SU-DHL-6 (cell line): ENCODE measurements at regions not wholly inside any gene's neighbourhood (a gene's known extent, or its start where the extent isn't known, plus 50 kb on each side); places are given as distances from the start of the nearest gene placed in this dataset.
"Not testable (repeated sequence)": the region's sequence is repeated elsewhere in the genome, so short reads cannot be mapped to it uniquely, and the experiment has no call there.

Source experiments
- H2AFZ ChIP-seq: fragments of 200-600 bp; sonication (generic); 2 replicates; pipeline ENCODE4 v1.6.1; 2014; ENCODE audit warnings: low read depth, mild to moderate bottlenecking, moderate library complexity, mixed read lengths, antibody characterized with exemption, low read length; ENCODE audit not compliant: severe bottlenecking
- H3F3A ChIP-seq: fragments of 200-600 bp; shearing (Covaris generic); 2 replicates; pipeline ENCODE4 v1.6.0; 2016; ENCODE audit warnings: antibody characterized with exemption, mild to moderate bottlenecking; ENCODE audit not compliant: insufficient read depth
- H3K27ac ChIP-seq: fragments of 200-600 bp; sonication (generic); 2 replicates; pipeline ENCODE4 v1.5.1; 2016; ENCODE audit warnings: low read depth, mild to moderate bottlenecking, low read length, moderate library complexity, mixed read lengths
- H3K27me3 ChIP-seq: fragments of 200-600 bp; sonication (generic), shearing (Covaris generic); 2 replicates; pipeline ENCODE4 v1.6.0; 2014; ENCODE audit warnings: mild to moderate bottlenecking, low read length
- H3K36me3 ChIP-seq: fragments of 200-600 bp; sonication (generic); 2 replicates; pipeline ENCODE4 v1.6.1; 2014; ENCODE audit warnings: mild to moderate bottlenecking, low read length, mixed read lengths
- H3K4me2 ChIP-seq: fragments of 300-600, 200-600 bp; shearing (Covaris generic), sonication (generic); 2 replicates; pipeline ENCODE4 v1.6.0; 2014; ENCODE audit warnings: low read length, low read depth, mild to moderate bottlenecking; ENCODE audit not compliant: poor library complexity, severe bottlenecking
- H3K4me3 ChIP-seq: fragments of 200-600 bp; sonication (generic); 2 replicates; pipeline ENCODE4 v1.5.1; 2014; ENCODE audit warnings: antibody characterized with exemption, low read length, mild to moderate bottlenecking, mixed read lengths; ENCODE audit not compliant: insufficient read depth, poor library complexity, severe bottlenecking
- H3K79me2 ChIP-seq: fragments of 200-600 bp; sonication (generic); 2 replicates; pipeline ENCODE4 v1.6.1; 2014; ENCODE audit warnings: mild to moderate bottlenecking, low read length, moderate library complexity; ENCODE audit not compliant: insufficient read depth
- H3K9ac ChIP-seq: fragments of 200-600 bp; sonication (generic); 2 replicates; pipeline ENCODE4 v1.7.0; 2014; ENCODE audit warnings: mild to moderate bottlenecking, low read length
- H3K9me2 ChIP-seq: fragments of 200-600 bp; sonication (generic); replicated peaks from 2 replicates; pipeline ENCODE4 v1.6.1; 2014; ENCODE audit warnings: low read length; ENCODE audit not compliant: insufficient read depth
- H3K9me3 ChIP-seq: fragments of 200-600 bp; sonication (generic); 2 replicates; pipeline ENCODE4 v1.6.1; 2014; ENCODE audit warnings: low read length, mixed read lengths; ENCODE audit not compliant: insufficient read depth
- H4K20me1 ChIP-seq: fragments of 200-600 bp; sonication (generic); 2 replicates; pipeline ENCODE4 v1.6.1; 2014; ENCODE audit warnings: low read depth, mild to moderate bottlenecking, antibody characterized with exemption, low read length, moderate library complexity, mixed read lengths

DNA sequence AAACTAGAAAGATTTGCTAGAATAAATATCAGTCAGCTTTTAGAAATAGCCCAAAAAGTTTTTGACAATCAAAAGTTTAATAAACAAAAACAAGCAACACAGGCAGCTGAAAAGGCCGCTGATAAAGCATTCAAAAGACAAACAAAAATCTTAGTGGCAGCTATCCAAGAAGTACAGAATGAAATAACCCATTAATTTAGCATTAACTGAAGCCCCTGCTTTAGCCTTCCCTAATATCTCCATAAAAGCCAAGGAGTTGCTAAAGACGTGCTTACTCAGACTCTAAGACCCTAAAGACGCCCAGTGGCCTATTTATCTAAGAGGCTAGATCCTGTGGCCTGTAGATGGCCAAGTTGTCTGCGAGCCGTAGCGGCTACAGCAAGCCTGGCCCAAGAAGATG is 123.5 kb upstream of the DEFB108B start:
- H3K4me2 ChIP-seq, H3K9me3 ChIP-seq, H4K20me1 ChIP-seq, H3K27ac ChIP-seq, H3K79me2 ChIP-seq, H3K27me3 ChIP-seq, H3K9ac ChIP-seq, H2AFZ ChIP-seq, H3K4me3 ChIP-seq, H3K9me2 ChIP-seq, H3F3A ChIP-seq, H3K36me3 ChIP-seq: not testable (repeated sequence)

- H3K27ac ChIP-seq, H3K79me2 ChIP-seq, H3K9ac ChIP-seq, H3K4me3 ChIP-seq, H3K4me2 ChIP-seq, H3K9me3 ChIP-seq, H3F3A ChIP-seq, H2AFZ ChIP-seq, H3K27me3 ChIP-seq, H4K20me1 ChIP-seq, H3K36me3 ChIP-seq, H3K9me2 ChIP-seq: not testable (repeated sequence)
Measured at GRCh38 chr11:71710171-71710671, 122.8 kb upstream of the DEFB108B start.

GRCh38 chr11:71710701-71711385 is 122.2 kb upstream of the DEFB108B start:
- not testable (repeated sequence) for H3K27me3 ChIP-seq, H2AFZ ChIP-seq, H3K36me3 ChIP-seq, H3K4me2 ChIP-seq, H3K79me2 ChIP-seq, H3K9ac ChIP-seq, H3K9me3 ChIP-seq, H4K20me1 ChIP-seq, H3K27ac ChIP-seq, H3F3A ChIP-seq, H3K9me2 ChIP-seq, H3K4me3 ChIP-seq

- not testable (repeated sequence) for H3K4me3 ChIP-seq, H3K9me3 ChIP-seq, H3K27ac ChIP-seq, H3F3A ChIP-seq, H4K20me1 ChIP-seq, H3K27me3 ChIP-seq, H3K79me2 ChIP-seq, H3K36me3 ChIP-seq, H2AFZ ChIP-seq, H3K4me2 ChIP-seq, H3K9me2 ChIP-seq, H3K9ac ChIP-seq
Measured at GRCh38 chr11:71712350-71712749, 120.7 kb upstream of the DEFB108B start.

GRCh38 chr11:71712846-71713245 is 120.2 kb upstream of the DEFB108B start:
- not testable (repeated sequence) for H2AFZ ChIP-seq, H3K9me3 ChIP-seq, H4K20me1 ChIP-seq, H3K27me3 ChIP-seq, H3K27ac ChIP-seq, H3K9me2 ChIP-seq, H3K4me3 ChIP-seq, H3K79me2 ChIP-seq, H3F3A ChIP-seq, H3K4me2 ChIP-seq, H3K36me3 ChIP-seq, H3K9ac ChIP-seq

DNA sequence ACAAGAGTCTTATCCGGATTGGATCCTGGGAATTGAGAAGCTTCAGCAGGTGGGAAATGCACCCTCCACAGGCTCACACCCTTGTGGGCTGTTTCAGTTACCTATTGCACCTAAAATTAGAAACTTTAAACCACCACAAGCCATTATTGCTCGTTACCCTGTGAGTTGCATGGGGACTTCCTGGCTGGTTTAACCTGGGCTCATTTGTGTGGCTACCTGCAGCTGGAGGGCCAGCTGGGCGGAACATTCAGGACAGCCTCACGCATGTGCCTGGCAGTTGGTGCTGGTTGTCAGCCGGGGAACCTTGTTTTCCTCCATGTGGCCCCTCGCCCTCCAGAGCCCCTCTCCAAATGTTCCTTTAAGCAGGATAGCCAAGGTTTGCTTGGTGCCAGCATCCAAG is 118.5 kb upstream of the DEFB108B start:
- not testable (repeated sequence) for H3K9me2 ChIP-seq, H3K27ac ChIP-seq, H2AFZ ChIP-seq, H4K20me1 ChIP-seq, H3K36me3 ChIP-seq, H3K79me2 ChIP-seq, H3K4me2 ChIP-seq, H3F3A ChIP-seq, H3K9ac ChIP-seq, H3K4me3 ChIP-seq, H3K27me3 ChIP-seq, H3K9me3 ChIP-seq

DNA sequence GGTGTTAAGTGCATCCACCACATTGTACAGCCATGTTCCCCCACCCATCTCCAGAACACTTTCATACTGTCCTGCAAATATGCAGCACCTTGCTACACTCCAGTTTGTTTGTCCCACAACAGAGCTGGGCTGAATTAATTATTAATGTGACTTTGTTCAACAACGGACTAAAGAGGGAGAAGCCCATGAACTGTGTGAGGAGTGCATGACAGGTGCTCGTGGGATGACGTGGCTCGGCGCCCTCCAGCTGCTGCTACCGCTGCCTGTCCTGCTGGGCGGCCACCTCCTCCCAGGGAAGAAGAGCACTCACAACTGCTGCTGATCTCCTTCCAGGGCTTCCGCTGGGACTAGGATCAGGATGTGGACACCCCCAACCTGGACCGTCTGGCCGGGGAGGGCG is 111.2 kb upstream of the DEFB108B start:
- H3K79me2 ChIP-seq, H3K9me3 ChIP-seq, H3K27me3 ChIP-seq, H4K20me1 ChIP-seq, H2AFZ ChIP-seq, H3F3A ChIP-seq, H3K4me3 ChIP-seq, H3K27ac ChIP-seq, H3K9me2 ChIP-seq, H3K4me2 ChIP-seq, H3K9ac ChIP-seq, H3K36me3 ChIP-seq: not testable (repeated sequence)

DNA sequence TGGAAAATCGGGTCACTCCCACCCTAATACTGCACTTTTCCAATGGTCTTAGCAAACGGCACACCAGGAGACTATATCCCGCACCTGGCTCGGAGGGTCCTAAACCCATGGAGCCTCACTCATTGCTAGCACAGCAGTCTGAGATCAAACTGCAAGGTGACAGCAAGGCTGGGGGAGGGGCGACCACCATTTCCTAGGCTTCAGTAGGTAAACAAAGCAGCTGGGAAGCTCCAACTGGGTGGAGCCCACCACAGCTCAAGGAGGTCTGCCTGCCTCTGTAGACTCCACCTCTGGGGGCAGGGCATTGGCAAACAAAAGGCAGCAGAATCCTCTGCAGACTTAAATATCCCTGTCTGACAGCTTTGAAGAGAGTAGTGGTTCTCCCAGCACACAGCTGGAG is 109.0 kb upstream of the DEFB108B start:
- H4K20me1 ChIP-seq, H3K36me3 ChIP-seq, H3K9me2 ChIP-seq, H3K79me2 ChIP-seq, H3K27ac ChIP-seq, H3K9ac ChIP-seq, H3K9me3 ChIP-seq, H3K4me2 ChIP-seq, H3K27me3 ChIP-seq, H3K4me3 ChIP-seq, H3F3A ChIP-seq, H2AFZ ChIP-seq: not testable (repeated sequence)
